K562 (cell line): ENCODE measurements at regions not wholly inside any gene's neighbourhood (a gene's known extent, or its start where the extent isn't known, plus 50 kb on each side); places are given as distances from the start of the nearest gene placed in this dataset.

Source experiments
- ATAC-seq: fragments of 200-7000 bp; cut with Tn5 transposase; 3 replicates; pipeline ENCODE4 v1.9.1; 2020; ENCODE audit warnings: moderate library complexity
- BruUV-seq: library from RNA; stranded (reverse); fragments of 400-500 nt; replicated peaks from 2 replicates; lab custom pipeline; 2021; lab: Mats Ljungman, UMichigan
- CTCF ChIA-PET: fragments of 300-600 bp; formaldehyde crosslinking; extraction: SDS; loops from one replicate; lab custom pipeline; 2021; ENCODE audit warnings: low intra/inter-chr PET ratio; lab: Yijun Ruan, JAX
- POLR2A ChIA-PET: fragments of 300-600, 350-650 bp; sonication (Branson Sonifier 250); formaldehyde crosslinking; extraction: SDS; loops from one replicate; lab custom pipeline; 2021; ENCODE audit warnings: antibody characterized with exemption, inconsistent platforms; lab: Yijun Ruan, JAX
- DNase-seq, 4 experiments: peaks; one replicate each; pipeline versions ENCODE4 v3.0.0 to v3.0.0-alpha.2; 2011 to 2018; ENCODE audit warnings: low spot score in 3 of 4, mixed read lengths in 3 of 4; ENCODE audit errors: extremely low read depth in 1 of 4
- FAIRE-seq: peaks from 2 replicates; lab custom pipeline; 2011; peaks lifted over from hg19 to GRCh38; lab: Jason Lieb, UNC
- H2AFZ ChIP-seq: 2 replicates; pipeline ENCODE4 v1.6.0; 2011; ENCODE audit warnings: low read depth, low read length, control low read depth, inconsistent platforms
- H3K27ac ChIP-seq: fragments of 200-600 bp; 3 replicates; pipeline ENCODE4 v1.8.0; 2011; ENCODE audit warnings: low read depth, mild to moderate bottlenecking, control low read depth, inconsistent platforms, low read length, moderate library complexity, mixed read lengths; ENCODE audit errors: extremely low read depth
- H3K27me3 ChIP-seq, 2 experiments: fragments of 300-600 bp in 1 of 2; 2 replicates in 1 of 2; 3 replicates in 1 of 2; pipeline versions ENCODE4 v1.6.0 to v1.8.0; 2011; ENCODE audit warnings: inconsistent platforms in 2 of 2, low read length in 2 of 2, mild to moderate bottlenecking in 1 of 2, mixed read lengths in 1 of 2, moderate library complexity in 1 of 2; ENCODE audit not compliant: control insufficient read depth in 2 of 2, insufficient read depth in 2 of 2
- H3K36me3 ChIP-seq: fragments of 300-600 bp; 3 replicates; pipeline ENCODE4 v1.8.0; 2011; ENCODE audit warnings: mild to moderate bottlenecking, low read length, inconsistent platforms; ENCODE audit not compliant: control insufficient read depth, insufficient read depth
- H3K4me1 ChIP-seq, 2 experiments: fragments of 200-600 bp in 1 of 2; replicated peaks in 1 of 2; 2 replicates in 1 of 2; 3 replicates in 1 of 2; pipeline versions ENCODE4 v1.5.1 to v1.8.0; 2011; ENCODE audit warnings: inconsistent platforms in 2 of 2, low read length in 2 of 2, mild to moderate bottlenecking in 1 of 2, mixed read lengths in 1 of 2, moderate library complexity in 1 of 2; ENCODE audit not compliant: control insufficient read depth in 2 of 2, insufficient read depth in 2 of 2
- H3K4me2 ChIP-seq: 2 replicates; pipeline ENCODE4 v1.6.1; 2011; ENCODE audit warnings: low read length, control low read depth, inconsistent platforms, mixed read lengths; ENCODE audit not compliant: insufficient read depth
- H3K4me3 ChIP-seq: fragments of 200-600 bp; sonication (generic), shearing (Covaris generic); 2 replicates; pipeline ENCODE4 v1.5.1; 2016; ENCODE audit warnings: control low read depth, inconsistent platforms
- H3K79me2 ChIP-seq: fragments of 200-600 bp; 3 replicates; pipeline ENCODE4 v1.8.0; 2011; ENCODE audit warnings: low read length, inconsistent platforms; ENCODE audit not compliant: control insufficient read depth, insufficient read depth
- H3K9ac ChIP-seq, 2 experiments: 2 replicates each; pipeline versions ENCODE4 v1.6.0 to v1.6.1; 2011; ENCODE audit warnings: low read depth in 2 of 2, low read length in 2 of 2, control low read depth in 1 of 2, inconsistent platforms in 1 of 2, mild to moderate bottlenecking in 1 of 2, mixed read lengths in 1 of 2; ENCODE audit not compliant: insufficient read depth in 1 of 2
- H3K9me1 ChIP-seq: one replicate; pipeline ENCODE4 v1.6.0; 2011; ENCODE audit warnings: inconsistent platforms, mild to moderate bottlenecking, low read length, moderate library complexity; ENCODE audit not compliant: control insufficient read depth, insufficient read depth
- H3K9me3 ChIP-seq: replicated peaks from 2 replicates; pipeline ENCODE4 v1.5.1; 2011; ENCODE audit warnings: low read depth, low read length, inconsistent platforms; ENCODE audit not compliant: control insufficient read depth, insufficient read depth
- H4K20me1 ChIP-seq: replicated peaks from 2 replicates; pipeline ENCODE4 v1.6.1; 2011; ENCODE audit warnings: low read length, inconsistent platforms, mixed read lengths; ENCODE audit not compliant: control insufficient read depth, insufficient read depth
- ARID2 ChIP-seq: fragments of 450-650 bp; IDR thresholded peaks from 2 replicates; pipeline ENCODE4 v1.6.1; 2017; ENCODE audit warnings: antibody characterized with exemption, mild to moderate bottlenecking
- ZNF121 ChIP-seq: sonication (generic); formaldehyde crosslinking; conservative IDR thresholded peaks from 2 replicates; pipeline ENCODE4 v1.8.0; 2022; ENCODE audit warnings: missing genetic modification reagents
- ZNF24 ChIP-seq: fragments of 450-650 bp; IDR thresholded peaks from 2 replicates; pipeline ENCODE4 v1.6.1; 2016
- ZNF507 ChIP-seq: conservative IDR thresholded peaks from 2 replicates; pipeline ENCODE4 v1.6.1; 2017; ENCODE audit warnings: missing genetic modification characterization, missing compliant biosample characterization
- WGBS: fragments of 100-300 bp; shearing (Covaris generic); methylation state at CpG from one replicate; pipeline ENCODE4 v1.1.6; 2016; ENCODE audit warnings: low coverage, mixed read lengths; ENCODE audit not compliant: insufficient coverage; ENCODE audit errors: missing lambda C conversion rate; 5-methylcytosine and 5-hydroxymethylcytosine counted together
- in situ Hi-C: fragments of 300-500 bp; cut with MboI; formaldehyde crosslinking; loops from 4 replicates; pipeline ENCODE4 v1.15.0; 2018; ENCODE audit warnings: inconsistent platforms, mixed read lengths
- intact Hi-C: fragments of 100-400 bp; cut with micrococcal nuclease; formaldehyde crosslinking; loops from 2 replicates; pipeline ENCODE4 v1.14.2; 2022

- H3K27me3 ChIP-seq = no peaks in the 10 kb centered on the region
- no peak for ATAC-seq
- no peak overlapping the region for H3K9ac ChIP-seq
- H3K36me3 ChIP-seq = no peaks in the 10 kb centered on the region
- in situ Hi-C loops = no loop called here
- no peaks in the 10 kb centered on the region; a peak in 2 of 5 replicates for H3K4me1 ChIP-seq
- DNase-seq = no peak
- no peaks in the 10 kb centered on the region for H3K79me2 ChIP-seq
- no TSS peak for BruUV-seq
- no peak overlapping the region for H2AFZ ChIP-seq
- H3K9me3 ChIP-seq = no peaks in the 10 kb centered on the region
- intact Hi-C loops = no loop called here
- no peaks in the 10 kb centered on the region for H4K20me1 ChIP-seq
- TF ChIP-seq ZNF24 (peak; percentile 35; the same call in 1 of the 2 replicates), ARID2 (no peak)
- H3K4me2 ChIP-seq = no peak overlapping the region
- ChIA-PET POLR2A (no interaction called here), CTCF (no interaction called here)
- no peak overlapping the region for H3K27ac ChIP-seq
- H3K9me1 ChIP-seq = no peaks in the 10 kb centered on the region
- no peak for FAIRE-seq
- no peak overlapping the region for H3K4me3 ChIP-seq
Measured at GRCh38 chr6:144347448-144347759, 62.3 kb downstream of the UTRN start.

DNA sequence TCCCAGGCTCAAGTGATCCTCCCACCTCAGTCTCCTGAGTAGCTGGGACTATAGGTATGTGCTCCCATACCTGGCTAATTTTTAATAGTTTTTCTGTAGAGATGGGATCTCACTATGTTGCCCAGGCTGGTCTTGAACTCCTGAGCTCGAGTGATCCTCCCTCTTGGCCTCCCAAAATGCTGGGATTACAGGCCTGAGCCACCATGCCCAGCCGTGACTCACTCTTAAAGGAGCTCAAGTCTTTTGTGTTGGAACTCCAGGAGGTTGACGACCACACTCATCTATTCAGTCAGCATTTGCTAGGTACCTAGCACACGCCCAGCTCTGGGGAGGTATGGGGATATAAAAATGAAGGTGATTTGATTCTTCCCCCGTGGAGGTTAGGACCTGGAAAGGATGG lies 62.8 kb downstream of the UTRN start:
- Histone ChIP-seq H2AFZ (no peak overlapping the region), H3K36me3 (no peaks in the 10 kb centered on the region), H3K27ac (no peak overlapping the region), H3K4me2 (no peak overlapping the region), H3K27me3 (no peaks in the 10 kb centered on the region), H3K9me1 (no peaks in the 10 kb centered on the region), H4K20me1 (no peaks in the 10 kb centered on the region), H3K4me1 (no peaks in the 10 kb centered on the region; a peak in 2 of 5 replicates), H3K79me2 (no peaks in the 10 kb centered on the region), H3K9me3 (no peaks in the 10 kb centered on the region), H3K9ac (no peak overlapping the region), H3K4me3 (no peak overlapping the region)
- DNase-seq = no peak
- no peak for ATAC-seq
- no peak for FAIRE-seq
- in situ Hi-C loops = no loop called here
- ChIA-PET POLR2A (no interaction called here), CTCF (no interaction called here)
- no TSS peak for BruUV-seq
- 6% methylated on average over 5 of the region's 5 CpGs for WGBS
- TF ChIP-seq ZNF121 (CRISPR knock-in tag) (peak; percentile 35), ZNF507 (tag) (no peak)
- intact Hi-C loops = no loop called here
